AG08396 (cell line): ENCODE measurements at regions not wholly inside any gene's neighbourhood (a gene's known extent, or its start where the extent isn't known, plus 50 kb on each side); places are given as distances from the start of the nearest gene placed in this dataset.

Experiments used
- DNase-seq: peaks from one replicate; pipeline ENCODE4 v3.0.0; 2012; ENCODE audit warnings: low spot score, mixed read lengths

DNA sequence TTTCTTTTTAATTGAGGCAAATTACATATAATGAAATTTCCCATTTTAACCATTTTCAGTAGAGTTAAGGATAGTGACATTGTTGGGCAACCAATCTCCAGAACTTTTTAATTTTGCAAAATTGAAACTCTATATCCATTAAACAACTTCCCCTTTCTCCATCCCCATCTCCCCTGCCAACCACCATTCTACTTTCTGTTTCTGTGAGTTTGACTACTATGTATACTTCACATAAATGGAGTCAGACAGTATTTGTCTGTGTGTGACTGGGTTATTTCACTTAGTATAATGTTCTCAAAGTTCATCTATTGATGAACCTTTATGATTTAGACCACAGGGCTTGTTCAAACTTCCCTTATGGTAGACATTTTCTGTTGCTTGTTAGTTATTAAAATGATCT lies 364.5 kb upstream of the MAD2L1 start:
- DNase-seq: no peak

DNA sequence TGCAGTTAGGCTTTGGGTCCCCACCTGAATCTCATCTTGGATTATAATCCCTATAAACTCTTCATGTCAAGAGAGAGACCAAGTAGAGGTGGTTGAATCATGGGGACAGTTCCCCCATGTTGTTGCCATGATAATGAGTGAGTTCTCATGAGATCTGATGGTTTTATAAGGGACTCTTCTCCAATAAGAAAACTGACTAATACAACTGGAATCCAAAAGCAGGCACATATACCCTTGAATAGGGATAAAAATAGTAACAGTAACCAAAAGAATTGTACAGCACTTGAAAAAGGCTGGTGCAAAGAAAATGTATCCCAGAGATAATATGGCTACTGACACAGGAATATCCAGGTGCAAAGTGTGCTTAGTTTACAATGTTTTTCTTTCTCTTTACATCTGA lies 351.5 kb upstream of the MAD2L1 start:
- no peak for DNase-seq

GRCh38 chr4:120415896-120416295 lies 349.2 kb upstream of the MAD2L1 start:
- no peak for DNase-seq

DNA sequence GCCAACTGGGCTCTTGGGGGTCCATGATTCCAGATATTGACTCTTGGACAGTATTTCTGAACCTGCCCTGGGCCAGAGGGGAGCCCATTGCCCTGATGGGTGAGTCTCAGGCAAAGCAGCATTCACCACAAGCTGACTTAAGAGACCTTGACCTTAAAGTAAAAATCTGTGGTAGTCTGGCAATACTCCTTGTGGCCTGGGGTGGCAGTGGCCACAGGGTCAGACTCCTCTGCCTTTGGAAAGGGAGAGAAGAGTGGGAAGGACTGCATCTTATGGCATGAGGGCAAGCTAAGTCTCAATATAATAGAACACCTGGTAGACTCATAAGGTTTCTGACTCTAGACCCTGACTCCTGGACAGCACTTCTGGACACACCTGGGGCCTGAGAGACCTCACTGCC lies 340.3 kb upstream of the MAD2L1 start:
- DNase-seq: no peak

DNA sequence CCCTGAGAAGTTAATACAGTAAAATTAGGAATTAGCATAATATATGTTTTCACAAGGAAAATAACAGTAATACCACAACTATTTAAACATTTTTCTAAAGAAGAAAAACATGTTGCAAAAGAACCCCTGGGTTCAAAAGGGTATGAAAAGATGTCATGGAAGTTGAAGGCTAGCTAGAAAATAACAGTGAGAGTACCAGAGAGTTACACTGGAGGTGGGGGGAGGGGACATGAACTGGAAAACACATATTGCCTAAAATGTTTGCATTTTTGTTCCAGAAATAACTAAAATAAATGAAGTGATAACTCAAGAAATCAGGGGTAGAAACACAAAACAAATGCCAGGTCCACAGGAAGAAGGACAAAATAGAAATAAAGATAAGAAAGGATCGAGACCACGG lies 336.6 kb upstream of the MAD2L1 start:
- no peak for DNase-seq

- no peak for DNase-seq
Observed at GRCh38 chr4:120400441-120400840, 333.8 kb upstream of the MAD2L1 start.

- DNase-seq: no peak
Observed at GRCh38 chr4:120399826-120400225, 333.2 kb upstream of the MAD2L1 start.

DNA sequence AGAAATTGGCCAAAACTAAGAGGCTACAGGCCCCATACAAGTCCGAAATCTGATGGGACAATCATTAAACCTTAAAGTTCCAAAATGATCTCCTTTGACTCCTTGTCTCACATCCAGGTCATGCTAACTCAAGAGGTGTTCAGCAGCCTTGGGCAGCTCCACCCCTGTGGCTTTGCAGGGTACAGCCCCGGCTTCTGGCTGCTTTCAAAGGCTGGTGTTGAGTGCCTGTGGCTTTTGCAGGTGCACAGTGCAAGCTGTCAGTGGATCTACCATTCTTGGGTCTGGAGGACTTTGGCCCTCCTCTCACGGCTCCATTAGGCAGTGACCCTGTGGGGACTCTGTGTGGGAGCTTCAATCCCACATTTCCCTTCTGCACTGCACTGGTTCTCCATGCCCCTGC lies 329.1 kb upstream of the MAD2L1 start:
- DNase-seq: no peak

DNA sequence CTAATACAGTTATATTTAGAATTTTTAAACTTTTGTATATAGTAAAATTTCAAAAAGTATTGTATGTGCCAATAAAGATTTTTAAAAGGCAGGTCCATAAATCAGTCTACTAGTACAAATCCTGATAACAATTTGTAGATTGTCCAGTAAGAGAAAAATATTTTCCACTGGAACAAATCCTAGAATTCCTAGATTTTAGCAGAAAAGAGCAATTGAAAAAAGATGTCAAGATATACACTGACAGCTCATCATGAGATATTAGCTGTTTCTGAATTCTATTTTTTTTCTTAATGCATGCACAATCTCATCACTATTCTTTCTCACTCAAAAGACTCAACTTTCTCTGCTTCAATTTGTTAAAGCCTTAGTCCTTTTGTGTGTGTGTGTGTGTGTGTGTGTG lies 289.2 kb upstream of the MAD2L1 start:
- DNase-seq: no peak

DNA sequence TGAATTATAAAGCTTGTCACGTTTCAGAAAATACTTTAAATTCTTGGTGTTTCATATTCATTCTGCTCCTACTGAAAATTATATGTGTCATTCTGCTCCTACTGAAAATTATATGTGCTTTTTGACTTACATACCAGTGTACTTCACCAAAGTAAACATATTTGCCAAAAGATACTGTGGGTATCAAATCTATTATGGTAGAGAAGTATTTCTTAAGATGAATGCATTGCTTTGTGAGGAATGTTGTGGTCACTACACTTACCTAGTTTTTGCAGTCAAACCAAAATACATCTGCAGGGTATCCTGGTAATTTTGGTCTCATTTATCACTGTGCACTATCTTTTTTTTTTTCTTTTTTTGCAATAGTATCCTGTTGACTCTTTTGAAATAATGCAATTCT lies 287.7 kb upstream of the MAD2L1 start:
- DNase-seq: no peak

- no peak for DNase-seq
Observed at GRCh38 chr4:120353235-120353634, 286.6 kb upstream of the MAD2L1 start.

GRCh38 chr4:120352739-120353138 lies 286.1 kb upstream of the MAD2L1 start:
- DNase-seq: no peak

DNA sequence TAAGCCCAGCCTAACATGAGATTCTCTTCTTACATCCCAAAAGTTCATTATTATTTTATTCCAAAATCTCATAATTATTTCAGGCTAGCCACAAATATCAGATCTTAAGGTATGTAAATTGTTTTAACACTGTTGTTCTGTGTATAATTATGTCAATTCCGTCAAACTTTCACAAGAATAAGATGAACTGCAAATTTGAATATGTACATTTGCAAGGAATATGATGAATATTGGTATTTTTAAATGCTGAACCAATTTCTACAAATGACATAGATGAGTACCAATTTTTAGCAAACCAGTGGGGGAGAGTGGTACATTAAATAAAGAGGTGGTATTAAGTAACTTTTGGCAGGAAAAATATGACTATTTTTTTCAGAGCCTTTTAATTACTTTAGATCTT lies 282.3 kb upstream of the MAD2L1 start:
- no peak for DNase-seq

DNA sequence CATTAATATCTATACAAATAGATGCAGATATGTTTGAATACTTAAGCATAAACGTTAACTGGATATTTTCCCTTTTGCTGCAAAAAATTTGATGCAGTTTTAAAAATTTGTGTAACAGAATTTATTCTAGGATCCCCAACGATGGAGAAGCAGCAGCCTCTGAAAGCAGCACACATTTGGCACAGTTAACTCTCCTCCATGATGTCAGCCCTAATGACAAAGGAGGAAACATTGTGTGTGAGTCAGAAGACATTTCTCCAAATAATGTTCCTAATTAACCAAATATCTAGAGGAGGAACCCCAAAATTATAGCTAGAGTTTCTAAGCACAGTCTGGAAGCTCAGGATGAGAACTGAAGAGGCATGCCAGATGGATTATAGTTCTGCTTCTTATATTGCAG lies 281.9 kb upstream of the MAD2L1 start:
- DNase-seq: no peak

DNA sequence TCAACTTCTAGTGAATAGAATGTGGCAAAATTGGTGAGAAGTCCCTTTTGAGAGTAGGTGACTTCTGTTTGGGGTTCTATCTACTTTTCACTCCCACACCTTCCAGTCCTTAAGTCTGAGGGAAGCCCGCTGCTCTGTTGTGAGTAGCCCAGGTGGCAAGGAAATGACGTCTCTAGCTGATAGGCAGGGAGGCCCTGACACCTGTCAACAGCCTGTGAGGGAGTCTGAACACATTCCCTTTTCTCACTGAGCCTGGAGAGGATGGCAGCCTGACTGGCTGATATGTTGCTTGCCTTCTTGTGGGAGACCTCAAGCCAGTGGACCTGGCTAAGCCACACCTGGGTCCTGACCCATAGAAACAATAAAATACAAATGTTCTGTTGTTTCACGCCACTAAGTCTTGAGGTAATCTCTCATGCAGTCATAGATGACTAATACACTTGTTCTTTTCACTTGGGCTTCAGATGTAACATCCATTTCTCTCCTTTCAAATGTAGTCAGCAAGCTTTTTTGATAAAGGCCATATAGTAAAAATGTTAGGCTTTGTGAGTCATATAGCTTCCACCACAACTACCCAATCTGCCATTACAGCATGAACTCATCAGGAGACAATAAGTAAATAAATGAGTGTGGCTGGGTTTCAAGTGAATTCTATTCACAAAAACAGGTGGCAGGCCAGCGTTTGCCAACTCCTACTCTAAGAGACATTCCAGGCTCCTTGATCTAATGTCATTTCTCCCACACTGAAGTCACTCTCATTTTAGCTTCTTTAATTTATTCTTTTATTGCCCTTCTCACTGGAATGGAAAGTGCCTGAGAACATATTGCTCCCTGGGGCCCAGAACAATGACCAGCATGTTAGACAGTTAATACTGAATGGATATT lies 265.1 kb upstream of the MAD2L1 start:
- DNase-seq: no peak

DNA sequence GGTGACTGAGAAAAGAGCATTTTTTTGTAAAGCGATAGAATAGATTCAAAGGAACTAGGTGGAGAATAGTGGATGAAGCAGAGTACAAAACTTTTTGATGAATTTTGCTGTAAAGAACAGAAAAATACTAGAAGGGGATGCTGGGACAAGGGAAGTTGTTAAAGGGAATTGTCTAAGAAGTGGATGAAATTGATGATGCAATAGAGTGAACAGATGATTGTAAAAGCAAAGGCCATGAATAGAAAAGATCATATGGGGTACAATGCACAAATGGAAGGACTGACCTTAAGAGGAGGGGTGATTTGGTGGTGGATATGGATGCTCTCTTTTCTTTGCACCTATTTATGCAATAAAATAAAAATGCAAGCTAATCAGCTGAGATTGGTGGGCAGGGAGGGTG lies 262.7 kb upstream of the MAD2L1 start:
- no peak for DNase-seq

DNA sequence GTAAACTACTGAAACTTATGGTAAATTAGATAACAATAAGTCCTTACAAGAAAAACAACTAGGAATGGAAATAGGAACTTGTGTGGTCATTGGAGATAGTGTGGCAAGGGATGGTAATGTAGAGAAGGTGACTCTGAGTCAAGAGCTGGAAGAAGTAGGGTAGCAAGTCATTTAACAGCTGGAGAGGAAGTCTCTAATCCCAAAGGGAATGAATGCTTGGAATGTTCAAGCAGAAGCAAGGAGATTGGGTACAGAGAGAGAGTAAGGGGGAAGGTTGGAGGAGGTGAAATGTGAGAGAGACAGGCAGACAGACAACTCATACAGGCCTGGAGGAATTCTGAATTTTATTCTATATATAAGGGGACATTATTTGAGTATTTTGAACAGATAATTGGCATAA lies 260.6 kb upstream of the MAD2L1 start:
- DNase-seq: no peak

- DNase-seq: no peak
Observed at GRCh38 chr4:120319046-120319767, 252.6 kb upstream of the MAD2L1 start.

- DNase-seq: no peak
Observed at GRCh38 chr4:120318196-120318846, 251.7 kb upstream of the MAD2L1 start.

- DNase-seq: no peak
Observed at GRCh38 chr4:120317713-120318112, 251.1 kb upstream of the MAD2L1 start.

GRCh38 chr4:120316416-120316815 lies 249.8 kb upstream of the MAD2L1 start:
- DNase-seq: no peak

DNA sequence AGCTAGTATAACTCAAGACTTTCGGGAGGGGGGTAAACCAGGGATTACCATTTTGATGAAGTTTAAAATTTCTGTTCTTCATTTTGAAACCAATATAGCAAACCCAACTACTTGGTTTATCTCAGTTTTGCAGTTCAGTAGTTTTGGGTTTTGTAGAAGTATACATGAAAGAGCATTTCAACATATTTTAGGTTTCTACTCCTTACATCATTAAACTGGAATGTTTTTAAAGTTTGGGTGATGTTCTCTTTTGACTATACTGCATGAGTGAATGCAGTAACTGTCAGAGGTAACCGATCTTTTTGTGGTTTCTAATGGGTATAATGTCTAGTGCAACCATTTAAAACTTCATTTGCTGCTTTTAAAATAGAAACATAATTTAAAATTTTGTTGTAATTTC lies 248.3 kb upstream of the MAD2L1 start:
- no peak for DNase-seq

- DNase-seq: no peak
Observed at GRCh38 chr4:120304801-120305200, 238.2 kb upstream of the MAD2L1 start.
